ENCODE measurements at regions not wholly inside any gene's neighbourhood (a gene's known extent, or its start where the extent isn't known, plus 50 kb on each side); places are given as distances from the start of the nearest gene placed in this dataset.

- Histone ChIP-seq H3K4me1 (ENCODE audit: control insufficient read depth in 1 of 2, insufficient read depth in 2 of 2, low read length in 2 of 2) (no peaks in the 10 kb centered on the region), H4K20me1 (ENCODE audit: insufficient read depth) (no peaks in the 10 kb centered on the region), H2AFZ (ENCODE audit: low read depth, low read length, poor library complexity, severe bottlenecking) (no peak overlapping the region), H3K79me2 (ENCODE audit: insufficient read depth, low read length) (no peaks in the 10 kb centered on the region), H3K4me3 (replicated peaks in 1 of 2; ENCODE audit: low read depth in 1 of 2, low read length in 2 of 2) (no peak overlapping the region), H3K27ac (ENCODE audit: low read depth, low read length) (no peak overlapping the region), H3K9me2 (ENCODE audit: insufficient read depth) (no peaks in the 10 kb centered on the region), H3K4me2 (ENCODE audit: low read length) (no peak overlapping the region), H3K36me3 (ENCODE audit: control insufficient read depth in 1 of 2, insufficient read depth in 2 of 2, low read length in 2 of 2) (no peaks in the 10 kb centered on the region), H3K27me3 (ENCODE audit: insufficient read depth, low read length) (0 out of 2 replicates have a peak, but pooled peaks cover 3% of the 10 kb centered on the region), H3K9me3 (ENCODE audit: control insufficient read depth in 1 of 2, insufficient read depth in 1 of 2, low read depth in 1 of 2, low read length in 2 of 2) (no peaks in the 10 kb centered on the region), H3K9ac (ENCODE audit: low read length) (no peak overlapping the region)
- ChIA-PET CTCF (no interaction called here), RAD21 (ENCODE audit: low non-redundant PET in 1 of 2, low total read pairs in 2 of 2, uncharacterized antibody in 2 of 2, unreplicated experiment in 2 of 2) (no interaction called here), POLR2A (no interaction called here)
- TF ChIP-seq EZH2 (IDR thresholded peaks at IDR 0.05): no peak
- TF ChIP-seq YY1 (IDR thresholded peaks at IDR 0.05; ENCODE audit: extremely low read depth, insufficient replicate concordance, low read depth, low read length): no peak
- no peak for TF ChIP-seq EZH2phosphoT487 (IDR thresholded peaks at IDR 0.05; ENCODE audit: borderline replicate concordance)
- BruUV-seq (replicated peaks): no TSS peak
- DNase-seq (ENCODE audit: low read depth, low spot score) (no peak), ATAC-seq (no peak)
- intact Hi-C loops (cut with micrococcal nuclease): loop anchor here (10.0 kb wide), 1 partner anchor 65 kb away; no protein-coding TSS in a partner anchor
These were observed 116.8 kb upstream of the INHBA start for GRCh38 chr7:41819645-41820044.

DNA sequence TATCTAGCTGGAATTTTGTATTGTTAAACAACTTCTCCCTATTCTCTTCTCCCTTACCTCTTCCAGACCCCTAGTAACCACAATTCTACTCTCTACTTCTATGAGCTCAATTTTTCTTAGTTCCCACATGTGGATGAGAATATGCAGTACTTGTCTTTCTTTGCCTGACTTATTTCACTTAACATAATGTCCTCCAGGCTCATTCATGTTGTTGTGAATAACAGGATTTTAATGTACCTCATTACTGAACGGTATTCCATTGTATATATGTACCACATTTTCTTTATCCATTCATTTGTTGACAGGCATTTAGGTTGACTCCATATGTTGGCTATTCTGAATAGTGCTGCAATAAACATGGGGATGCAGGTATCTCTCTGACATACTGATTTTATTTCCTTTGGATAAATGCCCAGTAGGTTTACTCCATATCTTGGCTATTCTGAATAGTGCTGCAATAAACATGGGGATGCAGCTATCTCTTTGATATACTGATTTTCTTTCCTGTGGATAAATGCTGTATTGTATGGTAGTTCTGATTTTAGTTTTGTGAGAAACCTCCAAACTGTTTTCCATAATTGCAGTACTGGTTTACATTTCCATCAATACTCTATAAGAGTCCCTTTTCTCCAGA lies 116.0 kb upstream of the INHBA start:
- BruUV-seq (replicated peaks): no TSS peak
- Histone ChIP-seq H3K79me2 (ENCODE audit: insufficient read depth, low read length) (no peaks in the 10 kb centered on the region), H3K4me3 (replicated peaks in 1 of 2; ENCODE audit: low read depth in 1 of 2, low read length in 2 of 2) (no peak overlapping the region), H2AFZ (ENCODE audit: low read depth, low read length, poor library complexity, severe bottlenecking) (no peak overlapping the region), H3K4me1 (ENCODE audit: control insufficient read depth in 1 of 2, insufficient read depth in 2 of 2, low read length in 2 of 2) (no peaks in the 10 kb centered on the region), H3K27me3 (ENCODE audit: insufficient read depth, low read length) (0 out of 2 replicates have a peak, but pooled peaks cover 3% of the 10 kb centered on the region), H3K36me3 (ENCODE audit: control insufficient read depth in 1 of 2, insufficient read depth in 2 of 2, low read length in 2 of 2) (no peaks in the 10 kb centered on the region), H3K9me3 (ENCODE audit: control insufficient read depth in 1 of 2, insufficient read depth in 1 of 2, low read depth in 1 of 2, low read length in 2 of 2) (no peaks in the 10 kb centered on the region), H3K4me2 (ENCODE audit: low read length) (no peak overlapping the region), H3K9ac (ENCODE audit: low read length) (no peak overlapping the region), H3K9me2 (ENCODE audit: insufficient read depth) (no peaks in the 10 kb centered on the region), H4K20me1 (ENCODE audit: insufficient read depth) (no peaks in the 10 kb centered on the region), H3K27ac (ENCODE audit: low read depth, low read length) (no peak overlapping the region)
- TF ChIP-seq ELF1 (IDR thresholded peaks at IDR 0.05; ENCODE audit: borderline replicate concordance, low read depth): no peak
- TF ChIP-seq ZBTB33 (IDR thresholded peaks at IDR 0.05; ENCODE audit: extremely low read depth, insufficient replicate concordance, low read length): no peak
- TF ChIP-seq EZH2 (IDR thresholded peaks at IDR 0.05): no peak
- TF ChIP-seq TCF7L2 (IDR thresholded peaks at IDR 0.05; ENCODE audit: borderline replicate concordance, extremely low read depth, insufficient read depth, insufficient read length): no peak
- TF ChIP-seq SRF (IDR thresholded peaks at IDR 0.05; ENCODE audit: low read depth): no peak
- TF ChIP-seq YY1 (IDR thresholded peaks at IDR 0.05; ENCODE audit: extremely low read depth, insufficient replicate concordance, low read depth, low read length): no peak
- no peak for TF ChIP-seq POLR2A (IDR thresholded peaks at IDR 0.05; ENCODE audit: borderline replicate concordance, extremely low read depth, insufficient read depth, insufficient read length)
- no peak for TF ChIP-seq ZFX (IDR thresholded peaks at IDR 0.05)
- TF ChIP-seq, protein P1, sequence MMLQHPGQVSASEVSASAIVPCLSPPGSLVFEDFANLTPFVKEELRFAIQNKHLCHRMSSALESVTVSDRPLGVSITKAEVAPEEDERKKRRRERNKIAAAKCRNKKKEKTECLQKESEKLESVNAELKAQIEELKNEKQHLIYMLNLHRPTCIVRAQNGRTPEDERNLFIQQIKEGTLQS (IDR thresholded peaks at IDR 0.05): no peak
- TF ChIP-seq CBX3 (IDR thresholded peaks at IDR 0.05; ENCODE audit: low read depth): no peak
- TF ChIP-seq RAD21 (IDR thresholded peaks at IDR 0.05; ENCODE audit: low read depth): no peak
- no peak for TF ChIP-seq POLR2AphosphoS5 (IDR thresholded peaks at IDR 0.05; ENCODE audit: low read depth, low read length)
- DNase-seq (ENCODE audit: low read depth, low spot score) (no peak), ATAC-seq (no peak)
- ChIA-PET POLR2A (no interaction called here), RAD21 (ENCODE audit: low non-redundant PET in 1 of 2, low total read pairs in 2 of 2, uncharacterized antibody in 2 of 2, unreplicated experiment in 2 of 2) (no interaction called here), CTCF (no interaction called here)
- intact Hi-C loops (cut with micrococcal nuclease): loop anchor here (10.0 kb wide), 1 partner anchor 64 kb away; no protein-coding TSS in a partner anchor
